G401.6 (cell line): ENCODE measurements at regions not wholly inside any gene's neighbourhood (a gene's known extent, or its start where the extent isn't known, plus 50 kb on each side); places are given as distances from the start of the nearest gene placed in this dataset.

ENCODE experiments used
- FAIRE-seq: peaks from 2 replicates; lab custom pipeline; 2012; peaks lifted over from hg19 to GRCh38; lab: Jason Lieb, UNC

GRCh38 chr12:40557980-40558379 is 134.3 kb upstream of the CNTN1 start:
- no peak for FAIRE-seq

DNA sequence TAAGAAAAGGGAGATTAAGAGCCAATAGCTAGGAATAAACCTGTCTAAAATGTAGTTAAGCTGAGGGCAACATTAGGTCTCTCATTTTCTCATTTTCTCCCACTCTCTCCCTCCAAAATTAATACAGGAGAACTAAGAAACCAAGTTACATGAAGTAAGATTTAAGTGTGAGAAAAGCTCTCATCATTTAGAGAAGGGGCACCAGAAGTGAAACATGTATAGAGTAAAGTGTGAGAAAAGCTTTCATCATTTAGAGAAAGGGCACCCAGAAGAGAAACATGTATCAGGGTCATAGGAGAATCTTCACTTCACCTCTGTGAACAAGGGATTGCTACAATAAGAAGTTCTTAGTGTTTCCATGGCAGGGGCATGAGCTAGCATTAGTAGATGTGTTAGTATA is 132.4 kb upstream of the CNTN1 start:
- FAIRE-seq: no peak

DNA sequence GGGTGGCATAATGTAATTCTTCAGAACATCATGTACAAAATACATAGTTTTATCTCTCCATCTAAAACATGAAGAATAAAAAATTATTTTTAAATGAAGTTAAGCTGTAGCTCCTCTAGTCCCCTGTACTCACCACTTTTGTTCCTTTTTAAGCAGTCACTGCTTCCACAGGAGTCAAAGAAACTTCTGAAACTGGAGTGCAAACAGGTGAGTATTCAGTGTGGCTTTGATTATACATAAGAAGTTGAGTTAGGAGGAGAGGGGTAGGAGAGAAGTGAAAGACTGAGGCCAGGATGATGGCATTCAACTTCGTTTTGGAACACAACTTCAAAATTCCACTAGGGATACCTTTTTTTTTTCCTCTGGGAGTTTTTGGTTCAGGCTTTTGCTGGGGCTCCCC is 131.4 kb upstream of the CNTN1 start:
- no peak for FAIRE-seq

DNA sequence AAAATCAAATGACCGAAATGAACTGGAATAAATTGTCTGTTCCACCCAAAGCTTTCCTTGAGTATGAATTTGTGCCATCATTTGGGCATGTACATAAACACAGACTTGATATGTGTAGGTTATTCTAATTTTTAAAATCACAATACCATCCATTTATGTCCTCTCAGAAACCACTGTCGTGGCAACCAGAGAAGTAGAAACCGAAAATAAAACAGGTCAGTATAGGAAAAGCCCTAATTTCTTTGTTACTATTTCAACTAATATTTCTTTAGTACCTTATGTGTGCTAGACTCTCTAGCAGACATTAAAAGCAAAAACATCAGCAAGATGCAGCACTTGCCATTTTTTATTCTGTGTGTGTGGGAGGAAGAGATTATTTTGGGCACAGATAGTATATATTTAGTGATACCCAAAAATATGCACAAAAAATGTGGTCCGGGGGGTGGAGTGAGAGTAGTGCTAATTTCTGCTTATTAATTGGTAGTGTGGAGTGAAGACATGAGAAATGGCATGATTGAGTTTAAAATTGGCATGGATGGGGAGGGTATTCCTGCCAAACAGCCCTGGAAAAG is 130.8 kb upstream of the CNTN1 start:
- FAIRE-seq: no peak

DNA sequence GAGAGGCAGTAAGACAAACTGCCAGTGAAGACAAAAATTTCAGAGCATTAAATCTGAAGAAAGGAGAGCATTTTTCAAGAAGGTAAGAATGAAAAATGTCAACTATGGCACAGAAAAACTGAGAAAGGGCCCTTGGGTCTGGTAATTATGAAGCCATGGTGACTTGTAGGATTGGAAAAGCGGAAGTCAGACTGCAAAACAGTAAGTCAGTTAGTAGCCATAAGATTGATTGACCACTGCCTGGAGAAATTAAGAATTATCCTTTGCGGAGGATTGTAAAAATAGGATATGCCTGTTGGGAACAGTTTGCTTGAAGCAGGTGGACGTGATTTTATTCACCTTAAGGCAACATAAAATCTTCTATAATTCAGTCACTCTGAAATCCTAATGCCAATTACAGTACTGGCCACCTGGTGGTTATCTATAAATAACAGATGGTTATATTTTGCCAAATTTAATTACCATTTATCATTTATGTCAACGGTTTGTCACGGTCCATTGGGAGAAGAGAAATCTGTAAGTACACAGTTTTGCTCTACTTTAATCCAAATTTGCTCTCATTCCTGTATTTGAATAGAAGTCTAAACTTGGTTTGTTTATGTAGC is 127.1 kb upstream of the CNTN1 start:
- no peak for FAIRE-seq

- no peak for FAIRE-seq
Observed at GRCh38 chr12:40566271-40566670, 126.0 kb upstream of the CNTN1 start.

DNA sequence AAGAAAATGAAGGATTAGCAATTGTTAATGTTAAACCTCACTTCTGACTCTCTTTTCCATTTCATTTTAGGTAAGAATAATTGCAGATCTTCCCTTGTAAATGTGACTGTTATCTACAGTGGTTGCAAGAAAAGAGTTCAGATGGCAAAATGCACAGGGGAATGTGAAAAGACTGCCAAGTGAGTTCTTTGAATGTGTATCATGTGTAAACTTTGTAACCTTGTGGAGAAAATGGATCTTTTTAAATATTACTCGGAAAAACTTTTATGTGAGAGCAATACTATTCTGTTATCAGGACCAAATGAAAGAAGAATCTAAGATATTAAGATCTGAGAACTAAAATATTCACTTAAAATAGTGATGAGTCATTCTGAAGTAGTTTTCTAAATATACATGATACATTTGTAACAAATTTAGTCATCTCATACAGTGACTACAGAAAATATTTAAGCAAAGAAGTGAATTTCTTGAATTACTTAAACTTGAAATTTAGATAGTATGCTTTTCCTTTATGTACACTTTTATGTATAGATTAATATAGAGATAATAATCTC is 122.5 kb upstream of the CNTN1 start:
- no peak for FAIRE-seq

- no peak for FAIRE-seq
Observed at GRCh38 chr12:40573024-40573423, 119.2 kb upstream of the CNTN1 start.

DNA sequence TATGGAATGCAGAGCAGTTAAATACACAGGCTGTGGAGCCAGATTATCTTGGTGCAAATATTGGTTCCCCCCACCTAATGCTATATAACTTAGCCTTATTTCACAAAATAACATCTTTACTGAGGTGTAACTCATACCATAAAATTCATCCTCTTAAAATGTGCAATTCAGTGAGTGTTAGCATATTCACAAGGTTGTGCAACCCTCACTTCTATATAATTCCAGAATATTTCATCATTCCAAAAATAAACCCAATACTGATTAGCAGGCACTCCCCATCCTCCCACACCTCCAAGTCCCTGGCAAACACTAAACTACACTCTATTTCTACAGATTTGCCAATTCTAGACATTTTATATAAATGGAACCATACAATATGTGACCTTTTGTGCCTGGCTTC is 116.3 kb upstream of the CNTN1 start:
- FAIRE-seq: no peak

GRCh38 chr12:40577834-40578233 is 114.4 kb upstream of the CNTN1 start:
- no peak for FAIRE-seq

DNA sequence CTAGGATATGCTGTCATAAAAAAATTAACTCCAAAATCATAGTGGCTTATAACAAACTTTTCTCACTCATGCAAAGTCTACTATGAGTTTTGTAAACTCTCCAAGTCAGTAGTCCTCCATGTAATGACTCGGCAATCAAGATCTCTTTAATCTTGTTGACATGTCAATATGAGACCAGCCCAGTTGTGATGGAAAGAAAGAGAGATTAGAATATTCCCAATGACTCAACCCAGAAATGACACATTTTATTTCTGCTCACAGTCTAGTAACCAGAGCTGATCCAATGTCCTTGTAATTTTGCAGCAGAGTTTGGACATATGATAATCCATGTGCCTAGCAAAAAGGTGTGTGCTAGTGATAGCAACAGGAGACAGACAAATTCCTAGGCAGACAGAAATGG is 112.6 kb upstream of the CNTN1 start:
- FAIRE-seq: no peak

- no peak for FAIRE-seq
Observed at GRCh38 chr12:40580346-40580745, 111.9 kb upstream of the CNTN1 start.

GRCh38 chr12:40581889-40582288 is 110.3 kb upstream of the CNTN1 start:
- FAIRE-seq: no peak

GRCh38 chr12:40583743-40584142 is 108.5 kb upstream of the CNTN1 start:
- no peak for FAIRE-seq

DNA sequence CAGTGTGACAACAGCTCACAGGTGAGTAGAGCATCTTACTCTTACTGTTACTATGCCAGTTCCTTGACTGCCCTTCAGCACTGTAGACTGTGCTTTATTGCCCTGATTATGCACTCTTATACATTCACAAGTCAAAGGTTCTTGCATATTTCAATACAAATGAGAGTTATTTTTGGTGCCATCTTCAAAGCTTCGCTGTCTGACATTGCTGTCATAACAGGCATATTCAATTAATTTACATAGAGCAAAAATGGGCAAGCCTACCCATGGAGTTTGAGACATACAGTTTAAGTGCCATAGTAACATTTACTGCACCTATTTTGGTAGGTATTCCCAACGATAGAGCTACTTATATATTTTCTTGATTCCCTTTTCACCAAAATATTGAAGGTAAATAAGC is 107.5 kb upstream of the CNTN1 start:
- FAIRE-seq: no peak

DNA sequence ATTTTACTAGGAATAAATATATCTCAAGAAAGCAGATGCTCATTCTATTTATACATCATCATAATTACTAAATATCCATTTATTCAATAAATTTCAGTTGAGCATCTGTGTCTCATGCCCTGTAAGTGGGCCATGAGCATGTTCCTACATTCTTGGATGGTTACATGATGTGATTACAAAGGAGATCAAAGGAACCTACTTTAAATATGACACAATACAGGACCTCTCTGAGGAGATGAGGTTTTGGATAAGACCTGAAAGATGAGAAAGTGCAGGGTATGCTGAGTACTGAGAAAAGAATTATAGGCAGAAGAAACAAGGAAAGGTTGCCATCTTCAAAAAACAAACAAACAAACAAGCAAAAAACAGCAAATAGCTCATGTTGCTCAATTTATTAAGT is 105.4 kb upstream of the CNTN1 start:
- no peak for FAIRE-seq

- no peak for FAIRE-seq
Observed at GRCh38 chr12:40587421-40587820, 104.8 kb upstream of the CNTN1 start.

GRCh38 chr12:40587970-40588369 is 104.3 kb upstream of the CNTN1 start:
- no peak for FAIRE-seq

DNA sequence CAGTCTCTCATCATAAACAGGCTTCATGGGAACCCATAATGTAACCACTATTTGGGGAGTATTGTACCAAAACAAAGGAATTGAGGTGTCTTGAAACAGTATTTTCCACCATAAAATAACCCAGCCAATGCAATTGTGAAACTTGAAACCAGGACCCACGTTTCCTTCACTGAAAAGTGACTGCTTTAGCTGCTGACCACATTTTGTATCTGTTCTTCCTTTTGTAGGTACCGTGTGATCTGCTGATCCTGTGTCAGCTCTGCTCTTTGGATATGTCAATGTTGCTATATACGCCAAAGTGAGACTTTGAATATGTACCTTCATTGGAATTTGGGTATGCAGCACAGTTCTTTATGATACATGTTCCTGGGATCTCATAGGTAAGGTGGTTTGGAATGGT is 95.1 kb upstream of the CNTN1 start:
- no peak for FAIRE-seq

GRCh38 chr12:40598073-40598472 is 94.2 kb upstream of the CNTN1 start:
- FAIRE-seq: no peak

DNA sequence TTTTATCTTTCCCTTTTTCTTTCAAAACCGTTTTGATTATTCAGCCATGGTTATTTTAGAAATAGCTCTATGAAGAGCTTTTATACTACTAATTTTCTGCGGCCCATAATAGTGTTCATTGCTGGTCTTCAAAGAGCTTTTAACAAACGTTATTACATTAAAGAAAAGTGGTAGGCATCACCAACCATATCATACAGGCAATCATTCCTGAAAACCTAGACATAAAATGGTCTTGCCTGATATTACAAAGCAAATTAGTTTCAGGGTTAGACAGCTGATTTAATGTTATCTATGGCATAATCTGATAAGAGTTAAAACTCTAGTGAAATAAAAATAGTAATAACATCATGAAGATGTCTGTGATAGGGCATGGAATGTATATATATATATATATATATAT is 89.7 kb upstream of the CNTN1 start:
- FAIRE-seq: no peak

DNA sequence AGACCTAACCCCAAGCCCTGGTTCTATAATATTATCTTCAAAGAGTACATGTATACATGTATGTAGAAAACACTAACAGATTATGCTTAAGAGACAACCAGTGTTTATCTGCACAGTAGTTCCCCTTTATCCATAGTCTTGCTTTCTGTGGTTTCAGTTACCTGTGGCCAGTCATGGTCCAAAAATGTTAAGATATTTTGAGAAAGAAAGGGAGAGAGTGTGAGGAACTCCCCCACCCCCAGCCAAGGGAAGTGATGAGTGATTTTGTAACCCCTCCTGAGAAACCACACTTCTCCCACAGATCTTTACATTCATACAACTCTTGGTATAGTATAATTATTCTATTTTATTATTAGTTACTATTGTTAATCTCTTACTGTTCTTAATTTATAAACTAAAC is 77.3 kb upstream of the CNTN1 start:
- no peak for FAIRE-seq

- FAIRE-seq: no peak
Observed at GRCh38 chr12:40615590-40615989, 76.6 kb upstream of the CNTN1 start.

DNA sequence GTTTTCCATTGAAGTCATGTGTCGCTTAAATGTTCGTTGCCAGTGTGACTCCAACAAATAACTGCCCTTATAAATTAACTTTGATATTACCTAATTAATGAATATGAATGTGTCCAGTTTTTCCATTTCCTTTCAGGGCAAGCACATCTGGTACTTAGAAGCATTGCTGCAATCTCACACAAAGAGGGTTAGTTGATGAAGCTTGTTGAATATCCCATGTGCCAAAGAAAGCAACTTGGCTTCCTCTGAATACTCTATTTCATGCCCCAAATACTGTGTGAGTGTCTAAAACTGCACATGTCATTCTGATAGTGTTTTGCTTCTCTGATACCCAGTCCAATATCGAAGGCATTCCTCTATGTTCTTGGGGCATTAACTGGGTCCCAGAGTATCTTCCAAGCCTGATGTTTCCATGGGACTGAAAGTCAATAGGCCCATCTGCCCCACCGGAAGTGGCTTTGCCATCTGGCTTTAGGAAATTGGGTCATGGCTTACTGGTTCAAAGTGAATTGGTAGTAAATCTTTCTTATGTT is 75.8 kb upstream of the CNTN1 start:
- no peak for FAIRE-seq
